ENCODE measurements at regions not wholly inside any gene's neighbourhood (a gene's known extent, or its start where the extent isn't known, plus 50 kb on each side); places are given as distances from the start of the nearest gene placed in this dataset.
"Not testable (repeated sequence)": the region's sequence is repeated elsewhere in the genome, so short reads cannot be mapped to it uniquely, and the experiment has no call there.

DNA sequence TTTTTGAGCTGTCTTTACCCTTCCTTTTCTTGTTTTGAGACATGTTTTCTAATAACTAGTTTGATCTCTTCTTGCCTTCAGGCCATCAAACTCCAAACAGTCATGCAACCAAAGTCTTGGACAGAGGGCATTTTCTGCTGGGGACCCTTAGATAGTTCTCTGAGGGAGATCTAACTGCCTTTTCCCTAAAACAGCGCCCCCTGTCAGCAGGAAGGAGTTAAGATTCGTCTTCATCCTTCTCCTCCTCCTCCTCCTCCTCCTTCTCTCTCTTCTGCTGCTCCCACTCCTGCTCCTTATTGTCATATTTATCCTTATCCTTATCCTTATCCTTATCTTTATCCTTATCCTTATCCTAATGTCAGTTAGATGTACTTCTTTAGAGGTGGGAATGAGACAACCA lies 417.2 kb downstream of the TRAM1L1 start:
- no peaks in the 10 kb centered on the region for H3K4me1 ChIP-seq (ENCODE audit: control insufficient read depth, insufficient read depth, low read length)
- H3K4me3 ChIP-seq (ENCODE audit: low read length), result no peak overlapping the region
- no peak overlapping the region for H3K4me2 ChIP-seq (ENCODE audit: low read length)
- H3K36me3 ChIP-seq (ENCODE audit: insufficient read depth, low read length), result no peaks in the 10 kb centered on the region
- no peaks in the 10 kb centered on the region for H3K27me3 ChIP-seq (ENCODE audit: control insufficient read depth, insufficient read depth, low read length)
- H3K9me3 ChIP-seq (replicated peaks; ENCODE audit: low read length), result no peaks in the 10 kb centered on the region
- no peak overlapping the region for H3K9ac ChIP-seq (ENCODE audit: low read depth, low read length)

DNA sequence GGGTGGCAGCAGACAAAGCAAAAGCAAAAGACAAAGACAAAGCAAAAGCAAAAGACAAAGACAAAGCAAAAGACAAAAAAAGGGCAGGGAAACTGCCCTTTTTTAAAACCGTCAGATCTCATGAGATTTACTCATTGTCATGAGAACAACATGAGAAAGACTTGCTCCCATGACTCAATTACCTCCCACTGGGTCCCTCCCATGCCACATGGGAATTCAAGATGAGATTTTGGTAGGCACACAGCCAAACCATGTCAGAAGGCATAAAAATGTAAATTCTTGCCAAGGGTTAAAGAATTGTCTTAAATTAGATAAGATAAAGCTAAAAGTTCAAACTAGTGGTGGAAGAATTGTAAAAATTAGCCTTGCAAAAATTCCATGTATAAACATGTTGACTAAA lies 419.7 kb downstream of the TRAM1L1 start:
- H3K9me3 ChIP-seq (replicated peaks; ENCODE audit: low read length), result no peaks in the 10 kb centered on the region
- H3K9ac ChIP-seq (ENCODE audit: low read depth, low read length), result no peak overlapping the region
- H3K4me2 ChIP-seq (ENCODE audit: low read length), result no peak overlapping the region

GRCh38 chr4:116664198-116664597 lies 421.2 kb downstream of the TRAM1L1 start:
- Histone ChIP-seq H3K9ac (ENCODE audit: low read depth, low read length) (no peak overlapping the region), H3K36me3 (ENCODE audit: insufficient read depth, low read length) (no peaks in the 10 kb centered on the region), H3K4me3 (ENCODE audit: low read length) (no peak overlapping the region), H3K4me1 (ENCODE audit: control insufficient read depth, insufficient read depth, low read length) (no peaks in the 10 kb centered on the region), H3K9me3 (replicated peaks; ENCODE audit: low read length) (no peaks in the 10 kb centered on the region), H3K27me3 (ENCODE audit: control insufficient read depth, insufficient read depth, low read length) (no peaks in the 10 kb centered on the region), H3K4me2 (ENCODE audit: low read length) (no peak overlapping the region)

More for the DNA sequence above, 419.7 kb downstream of the TRAM1L1 start:
- H3K27me3 ChIP-seq (ENCODE audit: control insufficient read depth, insufficient read depth, low read length), result no peaks in the 10 kb centered on the region
- H3K36me3 ChIP-seq (ENCODE audit: insufficient read depth, low read length), result no peaks in the 10 kb centered on the region
- no peaks in the 10 kb centered on the region for H3K4me1 ChIP-seq (ENCODE audit: control insufficient read depth, insufficient read depth, low read length)
- no peak overlapping the region for H3K4me3 ChIP-seq (ENCODE audit: low read length)

- H3K4me1 ChIP-seq (ENCODE audit: control insufficient read depth, insufficient read depth, low read length), result no peaks in the 10 kb centered on the region
- no peak overlapping the region for H3K4me3 ChIP-seq (ENCODE audit: low read length)
- no peaks in the 10 kb centered on the region for H3K36me3 ChIP-seq (ENCODE audit: insufficient read depth, low read length)
- H3K9ac ChIP-seq (ENCODE audit: low read depth, low read length), result no peak overlapping the region
- H3K4me2 ChIP-seq (ENCODE audit: low read length), result no peak overlapping the region
- H3K9me3 ChIP-seq (replicated peaks; ENCODE audit: low read length), result peaks cover 8% of the 10 kb centered on the region
- H3K27me3 ChIP-seq (ENCODE audit: control insufficient read depth, insufficient read depth, low read length), result no peaks in the 10 kb centered on the region
Observed at GRCh38 chr4:116639070-116639577, 446.3 kb downstream of the TRAM1L1 start.

- Histone ChIP-seq H3K4me1 (ENCODE audit: control insufficient read depth, insufficient read depth, low read length) (no peaks in the 10 kb centered on the region), H3K4me3 (ENCODE audit: low read length) (no peak overlapping the region), H3K4me2 (ENCODE audit: low read length) (no peak overlapping the region), H3K9me3 (replicated peaks; ENCODE audit: low read length) (peaks cover 6% of the 10 kb centered on the region), H3K27me3 (ENCODE audit: control insufficient read depth, insufficient read depth, low read length) (no peaks in the 10 kb centered on the region), H3K9ac (ENCODE audit: low read depth, low read length) (no peak overlapping the region), H3K36me3 (ENCODE audit: insufficient read depth, low read length) (no peaks in the 10 kb centered on the region)
Observed at GRCh38 chr4:116638592-116638991, 446.8 kb downstream of the TRAM1L1 start.

DNA sequence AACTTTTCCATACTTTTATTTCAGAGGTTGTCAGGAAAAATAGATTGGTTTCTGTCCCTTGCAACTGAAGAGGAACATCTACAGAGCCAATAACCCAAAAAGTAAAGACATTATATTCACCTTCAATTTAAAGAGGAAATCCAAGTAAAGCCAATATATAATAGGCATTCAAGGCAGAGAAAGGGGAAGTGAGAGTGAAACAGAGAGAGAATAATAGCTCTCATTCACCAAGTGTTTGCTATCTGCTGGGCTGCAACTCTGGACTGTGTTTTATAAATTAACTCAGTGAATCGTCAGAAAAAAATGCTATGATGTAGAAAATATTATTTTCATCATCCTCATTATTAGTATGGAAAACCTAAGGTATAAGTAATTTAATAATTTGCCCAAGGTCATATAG lies 448.5 kb downstream of the TRAM1L1 start:
- Histone ChIP-seq H3K9me3 (replicated peaks; ENCODE audit: low read length) (peaks cover 6% of the 10 kb centered on the region), H3K9ac (ENCODE audit: low read depth, low read length) (no peak overlapping the region), H3K36me3 (ENCODE audit: insufficient read depth, low read length) (no peaks in the 10 kb centered on the region), H3K27me3 (ENCODE audit: control insufficient read depth, insufficient read depth, low read length) (no peaks in the 10 kb centered on the region), H3K4me3 (ENCODE audit: low read length) (no peak overlapping the region), H3K4me2 (ENCODE audit: low read length) (no peak overlapping the region), H3K4me1 (ENCODE audit: control insufficient read depth, insufficient read depth, low read length) (no peaks in the 10 kb centered on the region)

DNA sequence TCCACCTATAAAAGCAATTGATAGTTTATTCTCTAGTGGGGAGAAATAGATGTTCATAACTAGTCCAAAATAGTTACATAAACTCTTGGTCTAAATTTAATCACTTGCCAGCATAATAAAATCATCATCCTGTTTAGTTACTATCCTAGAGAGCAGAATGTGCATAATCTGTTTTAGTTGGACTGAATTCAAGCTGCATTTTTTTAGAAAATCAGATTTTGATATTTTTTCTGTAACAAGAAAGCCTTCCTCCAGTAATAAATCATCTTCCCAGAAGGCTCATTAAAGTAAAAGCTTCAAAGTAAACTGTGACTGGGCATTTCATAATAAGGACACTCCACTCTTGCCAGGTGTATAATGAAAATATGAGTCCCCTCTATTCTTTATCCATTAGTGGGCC lies 453.1 kb downstream of the TRAM1L1 start:
- no peak overlapping the region for H3K9ac ChIP-seq (ENCODE audit: low read depth, low read length)

GRCh38 chr4:116628598-116628997 lies 456.8 kb downstream of the TRAM1L1 start:
- no peak overlapping the region for H3K4me2 ChIP-seq (ENCODE audit: low read length)
- peaks cover 5% of the 10 kb centered on the region for H3K9me3 ChIP-seq (replicated peaks; ENCODE audit: low read length)
- no peak overlapping the region for H3K9ac ChIP-seq (ENCODE audit: low read depth, low read length)
- H3K36me3 ChIP-seq (ENCODE audit: insufficient read depth, low read length), result no peaks in the 10 kb centered on the region
- no peaks in the 10 kb centered on the region for H3K27me3 ChIP-seq (ENCODE audit: control insufficient read depth, insufficient read depth, low read length)
- no peaks in the 10 kb centered on the region for H3K4me1 ChIP-seq (ENCODE audit: control insufficient read depth, insufficient read depth, low read length)
- H3K4me3 ChIP-seq (ENCODE audit: low read length), result no peak overlapping the region

More for the DNA sequence above, 453.1 kb downstream of the TRAM1L1 start:
- Histone ChIP-seq H3K27me3 (ENCODE audit: control insufficient read depth, insufficient read depth, low read length) (no peaks in the 10 kb centered on the region), H3K4me2 (ENCODE audit: low read length) (no peak overlapping the region), H3K9me3 (replicated peaks; ENCODE audit: low read length) (peaks cover 5% of the 10 kb centered on the region), H3K4me1 (ENCODE audit: control insufficient read depth, insufficient read depth, low read length) (no peaks in the 10 kb centered on the region), H3K4me3 (ENCODE audit: low read length) (no peak overlapping the region), H3K36me3 (ENCODE audit: insufficient read depth, low read length) (no peaks in the 10 kb centered on the region)

- no peaks in the 10 kb centered on the region for H3K36me3 ChIP-seq (ENCODE audit: insufficient read depth, low read length)
- no peaks in the 10 kb centered on the region for H3K4me1 ChIP-seq (ENCODE audit: control insufficient read depth, insufficient read depth, low read length)
- no peak overlapping the region for H3K9ac ChIP-seq (ENCODE audit: low read depth, low read length)
- H3K4me2 ChIP-seq (ENCODE audit: low read length), result no peak overlapping the region
- no peak overlapping the region for H3K4me3 ChIP-seq (ENCODE audit: low read length)
- peaks cover 5% of the 10 kb centered on the region for H3K9me3 ChIP-seq (replicated peaks; ENCODE audit: low read length)
- H3K27me3 ChIP-seq (ENCODE audit: control insufficient read depth, insufficient read depth, low read length), result no peaks in the 10 kb centered on the region
Observed at GRCh38 chr4:116627545-116627944, 457.8 kb downstream of the TRAM1L1 start.

GRCh38 chr4:116619508-116619907 lies 465.9 kb downstream of the TRAM1L1 start:
- H3K36me3 ChIP-seq (ENCODE audit: insufficient read depth, low read length); H3K4me3 ChIP-seq (ENCODE audit: low read length); H3K27me3 ChIP-seq (ENCODE audit: control insufficient read depth, insufficient read depth, low read length); H3K4me2 ChIP-seq (ENCODE audit: low read length); H3K4me1 ChIP-seq (ENCODE audit: control insufficient read depth, insufficient read depth, low read length); H3K9ac ChIP-seq (ENCODE audit: low read depth, low read length); H3K9me3 ChIP-seq (replicated peaks; ENCODE audit: low read length): not testable (repeated sequence)

DNA sequence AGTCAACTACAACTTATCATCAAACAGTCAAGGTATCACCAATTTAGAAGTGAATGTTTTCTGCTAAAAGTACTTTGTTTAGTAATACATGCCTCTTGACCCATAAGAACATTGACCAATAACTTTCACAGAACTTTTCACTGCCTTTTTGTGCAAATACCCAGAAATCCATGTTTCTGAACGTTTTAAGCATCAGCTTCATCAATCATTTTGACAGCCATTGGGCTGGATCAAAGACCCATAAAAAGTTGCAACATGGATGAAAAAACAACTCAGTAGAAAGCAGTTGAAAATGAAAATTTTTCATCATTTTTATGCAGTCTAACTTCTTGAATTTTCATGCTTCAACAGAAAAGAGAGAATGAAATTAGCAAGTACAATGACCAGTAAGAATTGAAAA lies 466.7 kb downstream of the TRAM1L1 start:
- H3K4me1 ChIP-seq (ENCODE audit: control insufficient read depth, insufficient read depth, low read length), result no peaks in the 10 kb centered on the region
- no peaks in the 10 kb centered on the region for H3K36me3 ChIP-seq (ENCODE audit: insufficient read depth, low read length)
- no peaks in the 10 kb centered on the region for H3K27me3 ChIP-seq (ENCODE audit: control insufficient read depth, insufficient read depth, low read length)
- H3K9me3 ChIP-seq (replicated peaks; ENCODE audit: low read length), result no peaks in the 10 kb centered on the region
- H3K4me3 ChIP-seq (ENCODE audit: low read length), result no peak overlapping the region
- H3K4me2 ChIP-seq (ENCODE audit: low read length), result no peak overlapping the region
- no peak overlapping the region for H3K9ac ChIP-seq (ENCODE audit: low read depth, low read length)

DNA sequence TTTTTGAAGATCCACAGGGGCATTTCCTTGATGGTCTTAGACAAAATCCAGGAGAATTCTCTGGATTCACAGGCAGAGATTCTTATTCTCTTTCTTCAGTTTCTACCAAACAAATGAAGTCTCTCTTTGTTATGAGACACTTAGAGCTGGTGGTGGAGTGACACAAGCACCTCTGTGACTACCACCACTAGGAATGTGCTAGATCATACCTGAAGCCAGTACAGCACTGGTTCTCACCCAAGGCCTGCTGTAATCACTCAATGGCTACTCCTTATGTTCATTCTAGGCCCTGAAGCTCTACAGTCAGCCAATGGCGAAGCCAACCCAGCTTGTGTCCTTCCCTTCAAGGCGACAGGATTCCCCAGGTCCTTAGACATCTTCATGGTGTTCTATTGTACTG lies 482.3 kb downstream of the TRAM1L1 start:
- Histone ChIP-seq H3K9ac (ENCODE audit: low read depth, low read length) (no peak overlapping the region), H3K27me3 (ENCODE audit: control insufficient read depth, insufficient read depth, low read length) (no peaks in the 10 kb centered on the region), H3K4me3 (ENCODE audit: low read length) (no peak overlapping the region), H3K4me1 (ENCODE audit: control insufficient read depth, insufficient read depth, low read length) (no peaks in the 10 kb centered on the region), H3K4me2 (ENCODE audit: low read length) (no peak overlapping the region), H3K9me3 (replicated peaks; ENCODE audit: low read length) (peaks cover 12% of the 10 kb centered on the region), H3K36me3 (ENCODE audit: insufficient read depth, low read length) (no peaks in the 10 kb centered on the region)

Measured in skeletal muscle satellite cell (primary cell).